NK-92 treated with Interleukin-12 subunit alpha and Interleukin-12 subunit beta, amount 100 ng/mL, for 24 hours (cell line): ENCODE measurements at regions not wholly inside any gene's neighbourhood (a gene's known extent, or its start where the extent isn't known, plus 50 kb on each side); places are given as distances from the start of the nearest gene placed in this dataset.

ENCODE experiments used
- DNase-seq: peaks from one replicate; lab custom pipeline; 2025; lab: John Stamatoyannopoulos, UW

DNA sequence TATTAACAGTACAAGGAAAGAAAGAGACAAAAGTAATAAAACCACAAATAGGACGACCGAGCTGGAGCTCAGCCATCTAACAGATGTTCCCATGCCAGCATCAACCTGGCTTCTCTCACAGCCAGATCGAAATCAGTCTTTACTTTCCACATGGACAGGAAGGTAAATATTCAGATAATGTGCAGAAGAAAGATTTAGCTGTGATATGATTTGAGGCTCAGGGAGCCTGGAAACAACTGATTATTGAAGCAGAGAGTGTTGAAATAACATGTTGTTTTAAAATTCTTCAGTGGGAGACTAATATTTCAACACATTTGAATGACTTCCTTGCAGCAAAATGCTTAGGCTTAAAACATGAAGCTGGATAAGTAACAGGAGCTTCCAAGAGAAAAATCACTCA, 546.8 kb downstream of the ETS1 start:
- no peak for DNase-seq

DNA sequence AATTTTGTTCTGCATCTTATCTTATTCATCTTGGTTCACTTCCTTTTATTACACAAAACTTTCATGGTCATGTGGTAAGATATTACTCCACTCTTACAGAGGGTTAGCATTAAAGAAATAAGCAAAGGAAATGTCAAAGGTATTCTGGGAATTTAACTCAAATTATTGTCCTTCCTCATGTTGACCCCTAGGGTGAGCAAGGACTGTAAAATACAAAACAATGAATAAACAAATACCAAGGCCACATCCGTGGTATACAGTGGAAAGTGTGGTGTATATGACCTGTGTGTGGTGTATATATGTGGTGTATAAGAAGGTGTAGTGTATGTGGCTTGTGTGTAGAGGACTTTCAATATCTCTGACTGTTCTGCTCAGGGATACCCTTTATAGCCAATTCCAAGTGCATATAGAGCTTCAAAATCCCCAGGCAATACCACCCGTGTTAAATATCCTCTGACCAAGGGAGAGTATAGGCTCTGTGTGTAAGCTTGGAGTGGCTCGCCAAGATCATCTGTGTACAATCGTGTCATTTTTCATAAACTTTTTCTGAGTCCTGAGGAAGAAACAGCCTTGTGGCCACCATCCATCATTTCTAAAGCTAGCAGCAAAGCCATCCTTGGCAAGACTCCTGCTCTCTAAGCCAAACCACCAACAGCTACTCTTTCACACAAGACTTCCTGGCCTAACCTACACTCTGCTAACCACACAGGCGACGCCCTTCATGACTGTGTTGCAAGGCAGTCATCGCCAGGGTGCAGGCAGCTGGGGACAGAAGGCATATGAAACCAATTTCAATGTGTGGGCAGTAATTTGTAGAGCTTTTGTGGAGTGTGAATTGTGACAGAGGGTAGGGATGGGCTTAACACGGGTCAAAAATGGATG, 548.0 kb downstream of the ETS1 start:
- peak; percentile 79 for DNase-seq

DNA sequence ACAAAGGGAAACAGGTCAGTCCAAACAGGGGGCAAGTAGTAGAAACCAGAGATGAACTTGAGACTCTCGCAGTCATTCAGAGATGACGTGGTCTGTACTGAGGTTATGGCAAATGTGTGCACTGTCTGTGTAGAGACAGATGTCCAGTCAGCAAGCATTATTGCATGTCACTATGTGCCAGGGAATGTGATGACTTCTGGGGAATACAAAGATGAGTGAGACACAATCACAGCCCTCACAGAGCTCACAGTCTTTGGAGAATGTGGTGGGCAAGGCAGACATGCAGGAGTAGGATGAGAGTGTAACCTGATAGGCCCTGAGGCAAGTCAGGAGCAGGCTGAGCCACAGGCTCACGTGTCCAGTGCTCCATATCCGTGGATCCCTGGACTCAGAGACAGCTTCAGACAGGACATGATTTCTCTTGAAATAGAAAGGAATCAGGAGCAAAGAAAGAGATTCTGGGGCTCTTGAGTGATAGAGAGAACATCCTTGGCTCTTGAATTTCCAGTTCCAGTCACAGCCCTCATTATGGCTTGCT, 550.7 kb downstream of the ETS1 start:
- no peak for DNase-seq

DNA sequence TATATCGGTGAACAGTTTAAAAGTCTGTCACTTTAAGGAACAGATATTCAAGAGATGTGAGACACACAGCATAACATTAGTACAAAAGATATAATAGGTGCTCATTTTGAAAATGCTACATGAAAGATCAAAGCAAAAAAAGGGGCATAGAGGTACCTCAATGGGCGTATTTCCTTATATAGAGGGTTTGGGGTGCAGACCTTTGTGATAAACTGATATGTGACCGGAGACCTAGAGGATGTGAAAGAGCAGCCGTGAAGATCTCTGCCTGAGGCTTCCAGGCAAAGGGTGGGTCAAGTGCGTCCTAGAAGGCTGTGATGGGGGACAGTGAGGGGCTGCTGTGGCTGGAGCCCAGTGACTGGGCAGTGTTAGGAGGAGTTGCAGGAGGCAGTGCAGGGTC, 551.4 kb downstream of the ETS1 start:
- DNase-seq = no peak

DNA sequence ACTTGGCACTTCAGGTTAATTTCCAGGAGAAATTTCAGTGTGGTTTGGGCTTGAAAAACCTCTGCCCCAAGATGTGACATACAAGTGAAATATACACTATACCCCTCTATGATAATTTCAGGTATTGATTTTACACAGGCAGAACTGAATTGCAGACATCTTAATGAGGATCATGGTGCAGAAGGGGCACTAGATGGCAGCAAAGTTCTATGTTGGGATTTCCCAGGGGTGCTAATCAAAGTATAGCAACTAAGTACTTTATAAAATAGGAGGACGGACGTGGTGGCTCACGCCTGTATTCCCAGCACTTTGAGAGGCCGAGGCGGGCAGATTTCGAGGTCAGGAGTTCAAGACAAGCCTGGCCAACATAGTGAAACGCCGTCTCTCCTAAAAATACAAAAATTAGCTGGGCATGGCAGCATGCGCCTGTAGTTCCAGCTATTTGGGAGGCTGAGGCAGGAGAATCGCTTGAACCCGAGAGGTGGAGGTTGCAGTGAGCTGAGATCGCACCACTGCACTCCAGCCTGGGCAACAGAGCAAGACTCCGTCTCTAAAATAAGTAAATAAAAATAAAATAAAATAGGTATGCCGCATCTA, 555.7 kb downstream of the ETS1 start:
- peak; percentile 15 for DNase-seq

DNA sequence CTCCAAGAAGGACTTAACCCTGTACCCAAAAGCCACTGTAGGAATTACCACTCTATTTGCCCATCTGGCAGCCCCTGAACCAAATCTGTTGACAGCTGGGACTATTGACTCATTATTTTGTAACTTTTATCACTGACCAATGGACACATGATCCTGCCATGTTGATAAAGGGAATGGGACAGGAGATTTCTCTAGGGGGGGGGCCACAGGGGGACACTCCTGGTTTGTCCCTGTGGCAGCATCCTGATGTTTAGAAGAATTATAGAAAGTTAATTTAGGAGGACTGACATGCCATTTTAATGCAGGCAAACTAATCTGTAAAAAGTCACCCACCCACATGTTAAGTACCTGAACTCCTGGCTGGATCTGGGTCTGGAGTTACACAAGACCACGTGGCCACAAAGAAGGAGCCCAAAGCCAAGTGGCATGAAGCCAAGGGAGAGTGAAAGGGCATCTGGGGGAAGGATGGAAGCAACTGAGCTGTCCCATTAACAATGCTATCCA, 558.1 kb downstream of the ETS1 start:
- DNase-seq = no peak

DNA sequence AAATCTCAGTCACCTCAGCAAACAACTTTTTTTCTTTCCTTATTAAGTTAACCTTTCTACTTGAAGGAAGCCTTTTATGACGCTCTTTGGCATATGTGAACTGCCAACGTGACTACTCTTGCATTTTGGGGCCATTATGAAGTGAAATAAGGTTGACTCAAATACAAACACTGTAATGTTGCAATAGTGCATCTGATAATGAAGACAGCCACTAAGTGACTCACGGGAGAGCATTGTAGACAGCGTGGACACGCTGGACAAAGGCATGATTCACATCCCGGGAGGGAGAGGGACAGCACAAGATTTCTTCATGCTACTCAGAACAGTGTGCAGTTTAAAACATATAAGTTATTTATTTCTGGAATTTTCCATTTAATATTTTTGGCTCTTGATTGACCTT, 560.8 kb downstream of the ETS1 start:
- peak; percentile 10 for DNase-seq

DNA sequence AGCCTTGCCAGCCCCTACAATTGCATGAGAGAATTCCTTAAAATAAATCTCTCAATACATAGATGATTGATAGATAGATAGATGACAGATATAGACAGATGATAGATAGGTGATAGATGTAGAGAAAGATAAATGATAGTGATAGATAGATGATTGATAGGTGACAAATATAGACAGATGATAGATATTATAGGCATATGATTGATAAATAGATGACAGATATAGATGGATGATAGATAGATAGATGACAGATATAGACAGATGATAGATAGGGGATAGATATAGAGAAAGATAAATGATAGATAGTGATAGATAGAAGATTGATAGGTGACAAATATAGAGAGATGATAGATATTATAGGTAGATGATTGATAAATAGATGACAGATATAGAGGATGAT, 564.6 kb downstream of the ETS1 start:
- DNase-seq = no peak

DNA sequence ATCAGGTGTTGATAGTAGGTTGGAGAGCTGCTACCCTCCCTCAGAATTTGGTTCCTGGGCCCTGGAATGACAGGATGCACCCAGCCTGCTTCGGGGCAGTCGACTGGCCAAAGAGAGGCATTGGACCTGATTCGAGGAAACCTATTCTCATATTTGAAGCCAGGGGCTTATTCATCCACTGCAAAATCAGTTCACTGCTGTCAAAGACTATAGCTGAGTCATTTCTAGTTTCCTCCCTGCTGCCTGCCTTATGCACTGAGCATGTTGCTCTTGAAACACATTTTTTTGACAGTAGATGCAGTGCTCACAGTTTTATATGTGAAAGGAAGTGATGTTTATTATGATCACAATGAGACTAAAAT, 565.4 kb downstream of the ETS1 start:
- DNase-seq = no peak

DNA sequence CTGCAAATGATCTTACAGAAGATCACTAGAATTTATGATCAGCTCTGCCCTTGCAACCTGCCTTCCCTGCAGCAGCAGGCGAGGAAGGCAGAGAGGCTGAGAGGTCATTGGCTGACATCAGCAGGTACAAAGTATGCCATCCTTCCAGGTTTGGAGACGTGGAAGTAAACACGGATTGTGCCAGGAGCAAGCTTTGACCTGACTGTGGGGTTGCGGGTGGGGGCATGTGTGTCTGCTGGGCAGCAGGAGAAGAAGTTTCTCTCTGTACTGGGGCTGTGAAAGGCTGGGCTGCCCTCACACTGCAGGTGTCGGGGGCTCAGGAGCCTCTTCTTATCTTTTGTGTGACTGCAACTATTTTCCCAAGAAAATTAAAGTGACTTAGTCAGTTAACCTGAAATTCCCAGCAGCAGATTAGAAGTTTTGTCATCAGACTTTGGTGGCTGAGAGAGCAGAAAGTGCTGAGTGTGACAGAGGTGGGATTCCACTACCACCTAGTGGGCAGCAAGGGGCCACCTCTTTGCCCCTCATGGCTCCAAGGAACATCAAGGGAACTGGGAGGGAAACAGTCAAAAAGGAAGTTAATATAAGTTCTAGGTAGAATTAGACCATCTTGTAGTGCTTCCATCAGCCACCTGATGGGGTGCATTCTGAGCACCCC, 565.9 kb downstream of the ETS1 start:
- DNase-seq = no peak

DNA sequence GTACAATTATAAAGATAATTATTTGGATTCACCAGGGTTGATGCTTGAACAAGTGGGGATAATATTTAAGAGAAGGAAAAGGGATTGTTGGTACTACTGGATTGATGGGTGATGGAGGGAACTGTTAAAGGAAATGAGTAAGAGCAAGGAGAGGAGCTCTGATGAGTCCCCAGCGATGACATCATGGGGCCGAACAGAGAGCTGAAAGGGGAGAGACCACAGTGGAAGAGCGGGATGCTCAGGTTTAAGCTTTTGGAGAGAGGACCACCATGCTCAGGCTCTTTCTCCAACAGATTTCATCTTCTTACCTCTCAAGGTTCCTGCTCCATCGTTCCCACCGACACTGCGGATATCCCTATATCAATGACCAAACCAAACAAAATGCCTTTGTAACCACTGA, 568.7 kb downstream of the ETS1 start:
- DNase-seq = no peak

DNA sequence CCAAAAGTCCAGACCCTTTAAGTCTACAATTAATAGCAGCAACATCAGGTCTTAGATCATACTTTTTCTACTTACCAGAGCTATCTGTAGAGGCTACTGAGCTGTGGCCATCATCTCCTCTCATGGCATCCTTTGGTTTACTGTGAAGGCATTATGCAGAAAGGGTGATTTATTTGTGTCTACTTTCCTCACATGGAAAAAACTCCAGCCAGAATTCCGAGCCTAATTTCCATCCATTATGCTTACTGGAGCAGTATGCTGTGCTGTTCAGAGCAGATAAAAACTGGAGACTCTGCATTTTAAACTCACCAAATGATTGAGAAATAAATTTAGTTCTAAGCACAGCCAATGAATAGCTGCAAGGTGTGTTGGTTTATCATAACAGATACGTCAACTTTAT, 581.8 kb downstream of the ETS1 start:
- DNase-seq = no peak

DNA sequence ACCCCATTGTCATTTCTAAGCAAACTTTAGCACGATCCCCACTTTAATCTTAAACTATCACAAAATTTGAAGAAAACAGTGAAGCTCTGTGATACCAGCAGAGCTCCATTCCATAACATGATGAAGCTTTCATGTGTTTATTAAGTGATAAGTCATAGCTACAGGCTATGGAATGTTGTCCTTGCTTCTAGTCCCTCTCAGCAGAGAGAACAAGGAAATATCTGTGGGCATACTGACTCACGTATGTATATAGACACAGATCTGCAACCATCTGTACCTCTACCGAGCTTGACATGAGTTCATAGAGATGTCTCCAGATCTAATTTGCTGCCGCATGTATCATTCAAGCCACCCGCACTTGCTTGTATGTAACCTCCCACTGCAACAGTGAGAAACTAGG, 588.9 kb downstream of the ETS1 start:
- no peak for DNase-seq

DNA sequence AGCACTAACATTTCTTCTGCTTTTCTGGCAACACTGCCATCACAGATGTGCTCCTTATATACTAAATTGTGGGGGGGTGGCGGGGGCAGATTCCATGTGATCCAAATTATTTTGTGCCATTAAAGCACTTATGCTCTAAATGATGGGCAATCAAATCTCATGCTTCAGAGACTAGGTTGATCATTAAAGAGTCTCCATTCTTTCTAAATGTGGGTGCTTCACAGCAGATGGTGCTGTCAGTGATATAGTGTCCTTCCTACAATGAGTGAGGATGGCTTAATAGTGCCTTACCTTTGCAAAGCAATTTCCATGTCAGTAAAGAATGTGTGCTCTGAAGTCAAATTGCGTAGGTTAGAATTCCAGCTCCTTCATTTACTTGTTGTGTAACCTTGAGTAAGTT, 589.8 kb downstream of the ETS1 start:
- DNase-seq = no peak

DNA sequence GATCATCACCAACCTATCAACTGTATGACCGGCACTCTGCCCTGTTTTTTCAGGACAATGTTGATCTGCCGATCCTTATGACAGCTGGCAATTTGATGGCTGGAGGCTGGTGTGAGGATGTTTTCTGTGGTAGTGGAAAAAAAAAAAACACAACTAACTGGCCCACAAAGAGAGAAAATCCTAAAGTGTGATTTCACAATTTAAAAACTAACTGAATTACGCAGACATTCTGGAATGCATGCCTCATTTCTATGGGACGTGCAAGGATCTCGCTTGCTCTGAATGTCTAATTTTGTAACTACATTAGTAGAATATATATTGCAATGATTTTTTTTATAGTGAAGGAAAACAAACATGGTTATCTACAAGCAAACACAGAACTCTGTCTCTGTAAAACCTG, 590.5 kb downstream of the ETS1 start:
- DNase-seq = no peak

DNA sequence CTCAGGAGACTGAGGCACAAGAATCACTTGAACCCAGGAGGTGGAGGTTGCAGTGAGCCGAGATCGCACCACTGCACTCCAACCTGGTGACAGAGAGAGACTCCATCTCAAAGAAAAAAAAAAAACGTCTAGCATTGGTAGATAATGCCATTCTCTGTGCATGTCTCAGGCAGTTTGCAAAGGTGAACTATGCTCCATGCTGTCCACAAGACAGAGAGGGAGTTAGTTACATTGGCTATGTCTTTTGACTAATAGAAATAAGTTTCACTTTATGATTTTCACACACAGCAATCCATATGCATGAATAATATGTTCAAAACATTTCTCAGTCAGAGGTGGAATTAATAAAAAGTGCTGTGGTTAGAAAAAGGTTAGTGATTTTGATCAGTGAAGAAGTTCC, 591.4 kb downstream of the ETS1 start:
- no peak for DNase-seq

DNA sequence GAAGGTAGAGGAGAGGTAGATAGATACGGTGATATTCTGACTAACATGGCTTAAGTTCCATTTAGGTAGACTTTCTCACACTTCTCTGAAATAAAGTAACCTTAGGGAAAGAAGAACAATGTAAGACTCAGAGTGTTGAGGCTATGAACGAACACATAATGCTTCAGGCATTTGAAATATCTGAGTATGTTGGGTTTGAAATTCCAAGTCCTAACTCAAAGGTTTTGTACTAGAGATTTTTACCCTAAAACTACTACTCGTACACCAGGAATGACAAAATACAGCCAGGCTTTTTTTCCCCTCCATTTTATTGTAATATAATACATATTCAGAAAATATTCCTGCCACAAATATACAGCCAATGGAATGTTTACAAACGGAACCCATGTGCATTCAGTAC, 592.6 kb downstream of the ETS1 start:
- DNase-seq = no peak

DNA sequence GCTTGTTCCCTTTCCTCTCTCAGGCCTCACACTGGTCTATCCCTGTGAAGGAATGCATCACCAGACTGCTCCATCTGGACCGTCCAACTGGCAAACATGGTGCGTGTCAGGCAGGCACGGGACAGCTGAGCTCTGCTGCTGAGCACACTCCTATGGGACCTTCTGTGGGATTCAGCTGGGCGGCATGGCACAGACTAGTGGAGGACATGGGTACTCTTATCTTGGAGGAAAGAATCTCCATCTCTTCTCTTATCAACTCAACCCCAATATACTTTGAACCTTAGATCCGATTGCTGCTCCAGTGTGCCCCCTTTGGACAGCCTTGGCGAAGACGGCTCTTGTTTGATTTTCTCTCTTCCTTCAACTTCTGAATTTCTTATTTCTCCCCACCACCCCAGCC, 593.6 kb downstream of the ETS1 start:
- no peak for DNase-seq

DNA sequence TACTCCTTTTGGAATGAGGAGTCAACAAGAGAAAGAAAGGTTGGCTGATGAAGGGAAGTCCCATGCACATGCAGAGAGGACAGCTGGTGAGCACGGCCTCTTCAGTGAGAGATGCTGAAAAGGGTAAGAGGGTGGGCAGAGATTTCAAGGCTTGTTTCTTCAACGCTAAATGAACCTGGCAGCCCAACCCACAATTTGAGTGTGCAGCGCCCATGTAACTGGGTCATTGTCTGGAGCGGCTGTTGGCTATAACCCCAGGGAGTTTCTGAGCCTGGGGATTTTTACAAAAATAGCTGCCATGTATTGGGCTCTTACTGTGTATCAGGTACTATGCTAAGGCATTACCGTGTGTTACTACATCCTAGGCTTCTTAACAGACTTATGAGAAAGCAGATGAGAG, 594.1 kb downstream of the ETS1 start:
- no peak for DNase-seq

DNA sequence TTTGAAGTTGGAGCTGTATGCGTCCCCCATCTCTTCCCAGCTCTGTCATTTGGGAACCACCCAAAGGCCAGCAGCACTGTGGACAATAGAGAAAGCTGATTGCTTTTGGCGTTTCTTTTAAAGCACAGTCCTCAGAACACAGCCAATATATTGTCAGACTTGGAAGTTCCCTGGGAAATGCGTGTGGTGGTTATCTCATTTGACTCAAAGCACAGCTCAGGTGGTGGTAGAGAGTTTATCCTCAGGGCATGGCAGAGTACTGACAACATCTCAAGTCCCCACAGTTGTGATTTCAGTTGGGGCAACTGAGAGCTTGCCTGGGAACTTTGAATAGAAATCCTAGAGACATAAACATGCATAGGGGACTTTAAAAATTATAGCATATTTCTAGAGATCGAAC, 601.3 kb downstream of the ETS1 start:
- no peak for DNase-seq

DNA sequence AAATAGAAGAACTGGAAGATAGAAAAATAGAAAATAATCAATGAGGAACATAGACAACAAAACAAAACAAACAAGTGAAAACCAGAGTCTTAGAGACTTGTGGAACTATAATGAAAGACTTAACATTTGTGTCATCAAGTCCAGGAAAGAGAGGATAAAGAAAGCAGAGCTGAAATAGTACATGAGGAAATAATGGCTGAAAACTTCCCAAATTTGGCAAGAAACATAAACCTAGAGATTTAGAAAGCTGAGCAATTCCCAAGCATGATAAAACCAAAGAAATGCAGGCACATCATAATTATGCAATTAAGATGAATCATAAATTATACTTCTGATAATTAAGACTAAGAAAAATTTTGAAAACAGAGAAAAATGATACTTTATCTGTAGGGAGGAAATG, 614.5 kb downstream of the ETS1 start:
- DNase-seq = no peak

DNA sequence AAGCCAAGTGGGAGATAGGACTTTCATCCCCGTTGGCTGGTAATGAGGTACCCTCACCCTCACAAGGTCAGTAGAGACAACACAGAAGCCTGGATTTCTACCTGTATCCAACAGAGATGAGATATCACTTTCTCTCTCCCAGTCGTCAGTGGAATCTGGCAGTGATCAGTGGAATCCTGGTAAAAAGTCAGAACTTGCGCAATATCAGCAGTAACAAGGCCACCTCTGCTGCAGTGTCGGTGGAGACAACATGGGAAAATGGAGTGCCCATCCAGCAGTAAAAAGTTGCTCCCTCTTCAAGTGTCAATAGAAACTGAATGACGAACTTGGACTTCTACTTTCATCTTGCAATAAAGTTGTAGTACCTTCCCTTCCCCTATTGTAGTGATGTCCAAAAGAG, 615.9 kb downstream of the ETS1 start:
- no peak for DNase-seq

DNA sequence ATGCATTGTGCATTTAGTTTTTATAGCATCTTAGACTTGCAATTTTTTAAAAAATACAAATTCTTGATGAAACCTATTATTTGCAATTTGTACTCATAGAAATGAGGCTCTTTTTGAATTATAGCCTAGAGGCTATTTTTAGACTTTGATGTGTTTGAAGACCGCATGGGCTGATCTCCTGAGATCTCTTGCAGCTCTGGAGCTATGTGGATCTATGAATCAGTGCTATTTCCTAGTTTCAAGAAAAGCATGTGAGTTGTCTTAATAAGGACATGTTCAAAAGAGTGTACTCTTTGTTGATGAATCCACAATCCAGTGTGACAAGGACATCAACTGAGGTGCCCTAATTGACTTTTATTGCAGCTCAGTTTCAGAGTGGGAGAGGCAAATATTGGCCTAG, 620.5 kb downstream of the ETS1 start:
- no peak for DNase-seq
